HG02678 (cell line): ENCODE measurements at regions not wholly inside any gene's neighbourhood (a gene's known extent, or its start where the extent isn't known, plus 50 kb on each side); places are given as distances from the start of the nearest gene placed in this dataset.
A peak's percentile ranks its signal among the peaks of the same experiment; 100 is the strongest.

ENCODE experiments used
- ATAC-seq: cut with Tn5 transposase; IDR thresholded peaks from one replicate; pipeline ENCODE4 v1.9.1; 2021; ENCODE audit warnings: mild to moderate bottlenecking, moderate library complexity; ENCODE audit not compliant: unreplicated experiment

DNA sequence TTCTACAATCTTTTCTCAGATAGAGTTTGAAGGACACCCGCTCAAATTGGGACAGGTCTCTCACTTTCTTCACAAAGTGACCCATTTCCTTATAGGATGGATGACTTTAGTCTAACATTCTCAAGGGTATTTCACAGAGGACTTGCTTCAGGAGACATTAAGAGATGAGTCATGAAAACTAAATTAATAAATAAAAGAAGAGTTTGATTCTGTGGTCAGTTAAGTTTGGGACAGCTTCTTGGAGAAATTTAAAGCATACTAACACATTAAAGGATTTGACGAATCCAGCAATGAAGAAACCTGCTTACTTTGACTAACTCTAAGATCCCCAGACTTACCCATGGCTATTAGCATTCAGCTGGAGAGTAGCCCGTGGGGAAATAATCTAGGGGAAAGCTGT, 95.6 kb upstream of the RAB3GAP2 start:
- ATAC-seq = no peak

DNA sequence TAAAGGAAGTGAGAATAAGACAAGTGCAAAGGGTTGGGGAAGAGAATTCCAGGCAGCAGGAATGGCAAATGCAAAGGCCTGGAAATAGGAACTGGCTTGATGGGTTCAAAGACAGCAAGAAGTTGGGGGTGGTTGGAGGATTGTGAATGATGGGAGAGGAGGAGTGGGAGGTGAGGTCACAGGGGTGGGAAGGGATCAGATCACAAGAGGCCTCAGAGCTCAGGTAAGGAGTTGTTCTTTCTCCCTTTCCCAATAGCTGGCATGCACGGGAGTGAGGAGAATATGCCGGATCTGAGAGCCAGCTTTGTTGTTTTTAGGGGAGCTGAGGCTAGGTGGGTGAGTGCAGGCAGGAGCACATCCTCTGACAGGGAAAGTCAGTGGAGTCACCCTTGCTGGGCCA, 94.0 kb upstream of the RAB3GAP2 start:
- no peak for ATAC-seq

DNA sequence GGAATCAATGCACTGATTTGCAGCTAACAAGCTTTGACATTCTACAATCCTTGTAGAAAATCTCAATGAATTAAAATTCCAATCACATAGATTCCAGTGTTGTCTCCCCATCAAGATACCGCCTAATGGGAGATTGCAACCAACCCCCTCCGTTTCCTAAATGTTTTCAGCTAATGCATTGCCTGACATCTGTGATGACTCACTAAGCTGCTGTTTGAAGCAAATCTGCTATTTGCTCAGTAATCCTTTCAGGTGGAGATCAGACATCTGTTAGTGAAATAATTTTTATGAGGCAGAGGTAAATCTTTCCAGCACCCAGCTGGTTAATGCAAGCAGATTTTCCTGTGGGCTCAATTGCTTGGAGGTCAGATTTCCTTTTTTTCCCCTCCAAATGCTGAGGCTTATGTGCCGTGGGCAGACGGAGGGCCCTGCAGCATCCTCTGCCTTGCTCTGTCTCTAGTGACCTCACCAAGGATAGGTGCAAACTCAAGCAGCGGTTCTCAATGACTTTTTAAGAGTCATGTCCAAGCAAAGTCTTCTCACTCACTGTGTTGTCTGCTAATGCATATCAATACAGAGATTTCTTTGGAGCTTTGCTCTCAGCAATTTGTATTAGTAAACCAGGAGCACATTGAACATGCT, 91.1 kb upstream of the RAB3GAP2 start:
- no peak for ATAC-seq

GRCh38 chr1:220356981-220357850, 85.0 kb upstream of the RAB3GAP2 start:
- ATAC-seq = no peak

GRCh38 chr1:220353229-220354012, 81.2 kb upstream of the RAB3GAP2 start:
- ATAC-seq = no peak

DNA sequence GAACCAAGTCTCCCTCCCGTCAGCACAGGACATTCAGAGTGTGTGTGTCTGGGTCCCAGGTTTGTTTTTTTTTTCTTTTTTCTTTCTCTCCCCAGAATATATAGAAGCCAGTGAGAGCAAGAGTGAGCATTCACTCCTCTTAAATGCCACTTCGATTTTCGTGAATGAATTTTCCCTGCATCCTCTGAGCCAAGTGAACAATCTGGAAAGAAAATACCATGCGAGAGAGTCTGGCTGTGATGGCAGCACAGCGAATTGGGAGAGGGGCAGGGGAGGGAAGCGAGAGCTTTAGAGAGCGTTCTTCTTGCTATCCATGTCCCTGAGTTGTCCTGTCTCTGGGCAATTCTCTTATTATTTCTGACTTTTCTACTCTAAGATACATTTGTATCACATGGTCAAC, 76.0 kb upstream of the RAB3GAP2 start:
- no peak for ATAC-seq

DNA sequence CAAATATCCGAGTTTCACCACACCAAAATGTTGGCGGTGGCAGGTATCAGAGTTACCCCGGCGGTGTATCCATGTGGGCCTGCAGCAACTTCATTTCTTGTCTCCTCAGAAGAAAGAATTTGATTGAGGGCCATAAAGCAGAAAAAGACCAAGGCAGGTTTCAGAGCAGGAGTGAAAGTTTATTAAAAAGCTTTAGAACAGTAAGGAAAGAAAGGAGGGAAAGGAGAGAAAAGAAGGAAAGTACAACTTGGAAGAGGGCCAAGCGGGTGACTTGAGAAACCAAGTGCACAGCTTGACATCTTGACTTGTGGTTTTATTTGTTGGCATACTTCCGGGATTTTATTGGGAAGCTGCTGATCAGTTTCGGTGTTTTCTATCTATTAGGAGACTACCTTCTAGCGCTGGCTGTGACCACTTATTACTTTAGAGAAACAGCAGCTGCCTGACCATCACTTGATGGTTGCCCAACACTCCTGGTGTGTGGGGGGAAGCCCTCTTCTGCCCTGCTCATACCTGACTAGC, 75.5 kb upstream of the RAB3GAP2 start:
- no peak for ATAC-seq

DNA sequence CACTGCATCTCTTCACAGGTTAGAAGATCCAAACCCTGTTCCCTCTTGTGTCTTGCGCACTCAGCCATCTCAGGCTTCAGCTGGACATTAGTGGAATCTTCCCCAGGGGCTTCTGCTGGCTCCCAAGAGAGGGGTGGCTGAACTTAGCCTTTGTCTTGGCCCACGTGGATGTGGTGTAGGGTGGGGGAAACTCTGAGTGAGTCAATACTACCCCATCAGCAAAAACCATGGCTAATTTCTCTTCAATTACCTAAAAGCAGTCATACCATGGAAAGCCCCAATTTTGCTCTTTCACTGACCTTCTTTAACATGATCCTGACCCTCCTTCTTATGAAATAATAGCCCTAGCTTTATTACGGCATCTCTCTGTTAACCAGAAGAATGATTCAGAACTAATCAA, 72.5 kb upstream of the RAB3GAP2 start:
- ATAC-seq = peak; percentile 80

- ATAC-seq = no peak
These were observed 70.6 kb upstream of the RAB3GAP2 start for GRCh38 chr1:220342853-220343252.

DNA sequence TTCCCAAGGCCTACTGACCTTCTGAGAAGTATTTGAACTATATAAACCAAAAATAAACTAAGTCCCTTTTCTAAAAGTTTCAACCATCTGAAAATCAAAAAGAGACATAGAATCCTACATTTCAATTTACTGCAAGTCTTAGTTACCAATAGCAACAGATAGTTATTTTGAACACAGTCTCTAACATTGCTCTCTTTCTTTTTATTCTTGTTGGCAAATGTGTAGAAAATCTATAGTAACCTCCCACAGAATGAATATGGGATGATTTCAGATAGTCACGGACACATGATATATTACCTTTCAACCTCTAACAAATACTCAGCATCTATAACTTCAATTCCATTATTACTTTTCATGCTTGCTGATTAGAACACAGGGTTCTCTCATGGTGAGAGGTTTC, 68.9 kb upstream of the RAB3GAP2 start:
- no peak for ATAC-seq

- ATAC-seq = no peak
These were observed 67.3 kb upstream of the RAB3GAP2 start for GRCh38 chr1:220339581-220339980.

GRCh38 chr1:220338759-220339158, 66.5 kb upstream of the RAB3GAP2 start:
- no peak for ATAC-seq

DNA sequence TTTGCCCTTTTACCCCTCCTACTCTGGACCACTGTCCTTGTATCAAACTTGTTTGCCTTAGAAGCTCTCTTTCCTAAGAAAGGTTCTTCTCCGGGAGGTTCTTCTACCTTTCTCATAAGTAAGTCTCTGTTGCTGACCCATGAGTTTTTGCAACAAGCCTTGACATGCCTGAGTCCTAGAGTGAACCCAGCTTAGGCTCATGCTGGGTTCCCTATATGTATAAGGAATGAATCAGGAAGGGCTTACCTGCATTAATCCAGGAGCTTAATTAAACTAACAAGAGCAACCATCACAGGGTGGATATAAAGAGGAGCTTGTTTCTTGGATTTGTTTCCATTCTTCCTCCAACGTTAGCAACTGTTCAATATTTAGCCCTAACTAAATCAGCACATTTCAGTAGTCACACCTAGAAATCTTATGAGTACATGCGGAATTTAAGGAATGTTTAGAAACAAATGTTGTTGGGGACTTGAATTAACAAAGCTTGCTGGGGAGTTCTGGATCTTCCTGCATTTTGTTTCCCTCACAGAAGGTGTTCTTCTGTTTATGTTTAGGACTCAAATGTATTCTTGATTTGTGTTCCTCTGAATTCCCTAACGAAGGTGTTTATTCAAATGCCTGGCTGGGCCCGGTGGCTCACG, 64.3 kb upstream of the RAB3GAP2 start:
- ATAC-seq = no peak

- ATAC-seq = no peak
These were observed 63.4 kb upstream of the RAB3GAP2 start for GRCh38 chr1:220335668-220336067.

DNA sequence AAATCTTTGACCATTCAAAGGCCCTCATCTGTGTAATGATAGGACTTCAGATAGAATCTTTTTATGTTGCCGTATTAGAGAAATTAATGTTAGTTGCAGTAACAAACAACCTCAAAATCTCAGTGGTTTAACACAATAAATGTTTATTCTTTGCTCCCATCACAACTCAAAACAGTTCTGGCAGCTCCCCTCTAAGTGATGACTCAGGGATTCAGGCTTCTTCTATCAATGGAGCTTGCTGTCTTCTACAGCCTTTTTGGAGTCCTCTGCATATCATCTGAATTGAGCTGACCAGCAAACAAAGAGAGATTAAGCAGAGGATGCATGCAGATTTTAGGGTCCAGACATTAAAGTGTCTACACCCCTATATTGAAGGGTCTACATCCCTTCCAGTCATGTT, 59.1 kb upstream of the RAB3GAP2 start:
- ATAC-seq = no peak

- no peak for ATAC-seq
These were observed 58.0 kb upstream of the RAB3GAP2 start for GRCh38 chr1:220330265-220330664.

DNA sequence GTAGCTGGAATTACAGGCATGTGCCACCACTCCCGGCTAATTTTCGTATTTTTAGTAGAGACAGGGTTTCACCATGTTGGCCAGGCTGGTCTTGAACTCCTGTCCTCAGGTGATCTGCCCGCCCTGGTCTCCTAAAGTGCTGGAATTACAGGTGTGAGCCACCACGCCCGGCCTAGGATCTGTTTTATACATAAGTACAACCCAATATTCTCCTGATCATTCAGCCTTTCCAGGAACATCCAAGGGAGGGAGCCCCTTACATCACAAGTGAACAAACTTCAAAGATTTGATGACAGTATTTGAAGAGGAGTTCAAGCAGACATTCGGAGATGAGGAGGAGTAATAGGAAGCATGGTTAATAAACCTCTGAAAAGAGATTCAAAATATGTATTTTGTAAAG, 54.9 kb upstream of the RAB3GAP2 start:
- no peak for ATAC-seq

DNA sequence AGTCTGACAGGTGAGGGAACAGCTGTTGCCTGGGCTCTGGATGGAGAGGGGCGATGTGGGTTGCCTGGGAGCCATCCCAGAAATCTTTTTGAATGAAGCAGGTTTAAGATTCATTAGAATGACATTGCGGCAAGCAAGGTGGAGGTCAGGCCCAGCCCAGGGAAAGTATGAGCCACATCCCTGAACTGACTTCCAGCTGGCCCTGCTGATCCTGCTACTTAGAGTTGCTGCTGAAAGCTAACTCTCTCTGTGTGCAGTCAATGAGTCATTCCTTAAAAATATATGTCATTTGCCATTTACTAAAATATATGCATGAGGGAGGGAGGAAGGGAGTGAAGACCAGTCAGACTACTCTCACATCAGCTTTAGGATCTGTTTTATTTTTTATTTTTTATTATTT, 54.3 kb upstream of the RAB3GAP2 start:
- no peak for ATAC-seq

- no peak for ATAC-seq
These were observed 53.2 kb upstream of the RAB3GAP2 start for GRCh38 chr1:220325306-220325995.

- ATAC-seq = no peak
These were observed 51.5 kb upstream of the RAB3GAP2 start for GRCh38 chr1:220323717-220324116.
